ENCODE measurements at regions not wholly inside any gene's neighbourhood (a gene's known extent, or its start where the extent isn't known, plus 50 kb on each side); places are given as distances from the start of the nearest gene placed in this dataset.

GRCh38 chr1:72745413-72745812 is 463.1 kb upstream of the NEGR1 start:
- ATAC-seq (no peak), DNase-seq (no peak)
- TF ChIP-seq CTCF (IDR thresholded peaks at IDR 0.05): no peak
- no peaks in the 10 kb centered on the region for H3K36me3 ChIP-seq
- H3K4me3 ChIP-seq: no peak overlapping the region
- H3K4me1 ChIP-seq: no peaks in the 10 kb centered on the region
- no peaks in the 10 kb centered on the region for H3K9me3 ChIP-seq
- H3K27me3 ChIP-seq: no peaks in the 10 kb centered on the region
- intact Hi-C loops (cut with DNase I): no loop called here
- H3K27ac ChIP-seq: no peak overlapping the region

GRCh38 chr1:72734415-72734814 is 452.1 kb upstream of the NEGR1 start:
- Histone ChIP-seq H3K4me1 (no peaks in the 10 kb centered on the region), H3K27me3 (no peaks in the 10 kb centered on the region), H3K4me3 (no peak overlapping the region), H3K9me3 (no peaks in the 10 kb centered on the region), H3K36me3 (no peaks in the 10 kb centered on the region), H3K27ac (no peak overlapping the region)
- intact Hi-C loops (cut with DNase I): no loop called here
- TF ChIP-seq CTCF (IDR thresholded peaks at IDR 0.05): no peak
- no peak for ATAC-seq
- DNase-seq: no peak

- H3K4me1 ChIP-seq: no peaks in the 10 kb centered on the region
- H3K27ac ChIP-seq: no peak overlapping the region
- no peaks in the 10 kb centered on the region for H3K36me3 ChIP-seq
- intact Hi-C loops (cut with DNase I): no loop called here
- H3K27me3 ChIP-seq: no peaks in the 10 kb centered on the region
- ATAC-seq (no peak), DNase-seq (peak; percentile 43)
- H3K4me3 ChIP-seq: no peak overlapping the region
- TF ChIP-seq CTCF (IDR thresholded peaks at IDR 0.05): no peak
- no peaks in the 10 kb centered on the region for H3K9me3 ChIP-seq
Measured at GRCh38 chr1:72724951-72725861, 442.9 kb upstream of the NEGR1 start.

GRCh38 chr1:72705921-72706320 is 423.6 kb upstream of the NEGR1 start:
- H3K27ac ChIP-seq: no peak overlapping the region
- no peaks in the 10 kb centered on the region for H3K36me3 ChIP-seq
- intact Hi-C loops (cut with DNase I): no loop called here
- H3K27me3 ChIP-seq: no peaks in the 10 kb centered on the region
- H3K4me1 ChIP-seq: no peaks in the 10 kb centered on the region
- H3K9me3 ChIP-seq: no peaks in the 10 kb centered on the region
- DNase-seq (no peak), ATAC-seq (no peak)
- TF ChIP-seq CTCF (IDR thresholded peaks at IDR 0.05): no peak
- no peak overlapping the region for H3K4me3 ChIP-seq

- Histone ChIP-seq H3K36me3 (no peaks in the 10 kb centered on the region), H3K4me1 (no peaks in the 10 kb centered on the region), H3K4me3 (no peak overlapping the region), H3K27me3 (no peaks in the 10 kb centered on the region), H3K27ac (no peak overlapping the region), H3K9me3 (no peaks in the 10 kb centered on the region)
- DNase-seq: no peak
- intact Hi-C loops (cut with DNase I): no loop called here
- no peak for ATAC-seq
- no peak for TF ChIP-seq CTCF (IDR thresholded peaks at IDR 0.05)
Measured at GRCh38 chr1:72704841-72705477, 422.6 kb upstream of the NEGR1 start.
